SH-SY5Y (cell line): ENCODE measurements at regions not wholly inside any gene's neighbourhood (a gene's known extent, or its start where the extent isn't known, plus 50 kb on each side); places are given as distances from the start of the nearest gene placed in this dataset.

Experiments
- GATA2 ChIP-seq: IDR thresholded peaks from 2 replicates; pipeline ENCODE4 v1.6.1; 2011; ENCODE audit warnings: mild to moderate bottlenecking, low read depth, low read length
- GATA3 ChIP-seq: IDR thresholded peaks from 2 replicates; pipeline ENCODE4 v1.6.1; 2011; ENCODE audit warnings: low read depth, mild to moderate bottlenecking, low read length, moderate library complexity

DNA sequence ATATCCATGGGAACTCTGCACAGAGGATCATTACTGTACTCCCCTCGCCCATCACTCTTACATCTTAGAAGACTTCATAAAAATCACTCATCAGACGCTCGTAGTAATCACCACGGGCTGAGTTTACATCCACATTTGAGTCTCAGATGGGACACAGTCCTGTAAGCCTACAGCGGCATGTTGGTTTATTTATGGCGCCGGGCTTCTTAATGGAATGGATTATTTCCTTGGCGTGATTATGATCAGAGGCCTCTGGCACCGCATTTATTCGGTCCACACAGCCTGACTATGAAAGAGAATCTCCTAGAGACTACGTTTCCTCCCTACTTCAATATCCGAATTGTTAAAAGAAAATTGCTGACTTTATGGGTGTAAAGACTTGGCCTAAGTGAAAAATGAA is 123.5 kb upstream of the FRMD4A start:
- TF ChIP-seq GATA2 = no peak
- TF ChIP-seq GATA3 = no peak
